Lung (tissue), 11 donors: ENCODE measurements at regions not wholly inside any gene's neighbourhood (a gene's known extent, or its start where the extent isn't known, plus 50 kb on each side); places are given as distances from the start of the nearest gene placed in this dataset.

Experiments used
- ATAC-seq: fragments of 200-7000 bp; cut with Tn5 transposase; one replicate; pipeline ENCODE4 v1.9.1; 2020; ENCODE audit warnings: moderate number of reproducible peaks; ENCODE audit not compliant: insufficient read depth, low FRiP score
- DNase-seq, 3 donors: peaks; one replicate each; pipeline ENCODE4 v3.0.0-alpha.2; 2013 to 2017
- H3K27ac ChIP-seq, 2 donors: one replicate each; pipeline ENCODE4 v1.5.1; 2013; ENCODE audit warnings: mild to moderate bottlenecking in 2 of 2, moderate library complexity in 2 of 2, control low read depth in 1 of 2, inconsistent platforms in 1 of 2, low read depth in 1 of 2, low read length in 1 of 2
- H3K27me3 ChIP-seq, 3 donors: one replicate each; pipeline ENCODE4 v1.5.1; 2013; ENCODE audit warnings: low read length in 2 of 3; ENCODE audit not compliant: control insufficient read depth in 3 of 3, insufficient read depth in 3 of 3
- H3K36me3 ChIP-seq, 4 donors: one replicate each; pipeline ENCODE4 v1.5.1; 2013; ENCODE audit warnings: low read length in 4 of 4, mild to moderate bottlenecking in 1 of 4, moderate library complexity in 1 of 4; ENCODE audit not compliant: control insufficient read depth in 4 of 4, insufficient read depth in 4 of 4
- H3K4me1 ChIP-seq, 5 donors: one replicate each; pipeline ENCODE4 v1.5.1; 2013; ENCODE audit warnings: low read length in 5 of 5, mild to moderate bottlenecking in 2 of 5, moderate library complexity in 1 of 5; ENCODE audit not compliant: control insufficient read depth in 5 of 5, insufficient read depth in 5 of 5
- H3K4me3 ChIP-seq: one replicate; pipeline ENCODE4 v1.5.1; 2013; ENCODE audit warnings: mild to moderate bottlenecking, control low read depth, moderate library complexity
- H3K9ac ChIP-seq, 2 donors: one replicate each; pipeline ENCODE4 v1.5.1; 2013; ENCODE audit warnings: low read length in 2 of 2, control low read depth in 1 of 2; ENCODE audit not compliant: insufficient read depth in 1 of 2
- H3K9me3 ChIP-seq, 4 donors: one replicate each; pipeline ENCODE4 v1.5.1; 2013; ENCODE audit warnings: low read length in 3 of 4, mild to moderate bottlenecking in 1 of 4, moderate library complexity in 1 of 4; ENCODE audit not compliant: control insufficient read depth in 4 of 4, insufficient read depth in 3 of 4
- WGBS, 2 donors: extraction: QIAGEN DNeasy Blood & Tissue Kit; methylation state at CpG; one replicate each; pipeline ENCODE4 v1.1.7; 2013; 5-methylcytosine and 5-hydroxymethylcytosine counted together
- TF ChIP-seq, protein P1 (sequence below): IDR thresholded peaks from 2 replicates; pipeline ENCODE4 v1.5.1; 2012; ENCODE audit warnings: mild to moderate bottlenecking; ENCODE audit errors: control extremely low read depth, extremely low read depth
- donor health status: control.
- donor health status: control.
- donor health status: Bipolar disorder and iron deficiency.
- donor health status: healthy.
- donor health status: DM: yes; HTN: yes; CAD: no.

DNA sequence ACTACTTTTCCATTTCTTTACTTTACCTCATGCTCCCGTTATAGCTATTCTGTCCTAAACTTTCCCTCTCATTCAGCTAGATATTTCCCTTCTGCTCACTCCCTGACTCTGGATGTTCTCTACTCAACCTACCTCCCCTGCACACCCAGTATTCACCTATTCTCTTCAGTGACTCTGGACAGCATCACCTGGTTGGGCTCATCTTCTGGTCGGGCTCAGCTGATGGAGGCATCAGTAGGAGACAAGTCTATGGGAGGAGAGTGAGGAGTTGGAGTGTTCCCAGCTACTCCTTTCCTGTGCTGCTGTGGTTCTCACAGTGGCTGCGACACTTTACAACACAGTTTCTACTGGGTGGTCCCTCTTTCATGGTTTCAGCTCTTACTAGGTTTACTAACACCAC, 493.9 kb downstream of the DMAC1 start:
- H3K27me3 ChIP-seq = peaks cover 0 to 6% (median 0%) of the 10 kb centered on the region in 3 donors
- H3K4me1 ChIP-seq = peaks cover 0 to 1% (median 0%) of the 10 kb centered on the region in 5 donors
- no peaks in the 10 kb centered on the region for H3K36me3 ChIP-seq
- no peak overlapping the region for H3K27ac ChIP-seq
- TF ChIP-seq, protein P1, sequence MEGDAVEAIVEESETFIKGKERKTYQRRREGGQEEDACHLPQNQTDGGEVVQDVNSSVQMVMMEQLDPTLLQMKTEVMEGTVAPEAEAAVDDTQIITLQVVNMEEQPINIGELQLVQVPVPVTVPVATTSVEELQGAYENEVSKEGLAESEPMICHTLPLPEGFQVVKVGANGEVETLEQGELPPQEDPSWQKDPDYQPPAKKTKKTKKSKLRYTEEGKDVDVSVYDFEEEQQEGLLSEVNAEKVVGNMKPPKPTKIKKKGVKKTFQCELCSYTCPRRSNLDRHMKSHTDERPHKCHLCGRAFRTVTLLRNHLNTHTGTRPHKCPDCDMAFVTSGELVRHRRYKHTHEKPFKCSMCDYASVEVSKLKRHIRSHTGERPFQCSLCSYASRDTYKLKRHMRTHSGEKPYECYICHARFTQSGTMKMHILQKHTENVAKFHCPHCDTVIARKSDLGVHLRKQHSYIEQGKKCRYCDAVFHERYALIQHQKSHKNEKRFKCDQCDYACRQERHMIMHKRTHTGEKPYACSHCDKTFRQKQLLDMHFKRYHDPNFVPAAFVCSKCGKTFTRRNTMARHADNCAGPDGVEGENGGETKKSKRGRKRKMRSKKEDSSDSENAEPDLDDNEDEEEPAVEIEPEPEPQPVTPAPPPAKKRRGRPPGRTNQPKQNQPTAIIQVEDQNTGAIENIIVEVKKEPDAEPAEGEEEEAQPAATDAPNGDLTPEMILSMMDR = no peak
- DNase-seq = no peak
- H3K9me3 ChIP-seq = peaks cover 0 to 9% (median 2%) of the 10 kb centered on the region in 4 donors
- no peak overlapping the region for H3K9ac ChIP-seq
- no peak for ATAC-seq
- 92 to 94% methylated on average over 3 of the region's 3 CpGs for WGBS, 2 donors
- no peak overlapping the region for H3K4me3 ChIP-seq

DNA sequence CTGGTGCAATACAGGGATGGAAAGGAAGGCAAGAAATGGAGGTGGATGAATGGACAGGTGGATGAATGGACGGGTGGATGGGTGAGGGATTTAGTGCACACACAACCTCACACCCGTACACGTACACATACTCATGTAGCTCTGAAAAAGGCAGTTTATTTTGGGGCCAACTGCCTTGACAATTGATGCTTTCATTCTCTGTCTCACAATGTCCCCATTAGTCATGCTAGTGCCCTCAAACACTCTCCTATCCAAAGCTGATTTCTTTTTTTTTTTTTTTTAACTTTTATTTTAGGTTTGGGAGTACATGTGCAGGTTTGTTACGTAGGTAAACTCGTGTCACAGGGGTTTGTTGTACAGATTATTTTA, 495.0 kb downstream of the DMAC1 start:
- Histone ChIP-seq H3K4me1 (peaks cover 0 to 1% (median 0%) of the 10 kb centered on the region in 5 donors), H3K36me3 (no peaks in the 10 kb centered on the region), H3K27me3 (peaks cover 0 to 7% (median 0%) of the 10 kb centered on the region in 3 donors), H3K9ac (no peak overlapping the region), H3K9me3 (peaks cover 0 to 5% (median 1%) of the 10 kb centered on the region in 4 donors), H3K27ac (no peak overlapping the region), H3K4me3 (no peak overlapping the region)
- DNase-seq (no peak), ATAC-seq (no peak)
- WGBS, 2 donors = 80 to 88% methylated on average over 5 of the region's 5 CpGs
- TF ChIP-seq, protein P1 = no peak

DNA sequence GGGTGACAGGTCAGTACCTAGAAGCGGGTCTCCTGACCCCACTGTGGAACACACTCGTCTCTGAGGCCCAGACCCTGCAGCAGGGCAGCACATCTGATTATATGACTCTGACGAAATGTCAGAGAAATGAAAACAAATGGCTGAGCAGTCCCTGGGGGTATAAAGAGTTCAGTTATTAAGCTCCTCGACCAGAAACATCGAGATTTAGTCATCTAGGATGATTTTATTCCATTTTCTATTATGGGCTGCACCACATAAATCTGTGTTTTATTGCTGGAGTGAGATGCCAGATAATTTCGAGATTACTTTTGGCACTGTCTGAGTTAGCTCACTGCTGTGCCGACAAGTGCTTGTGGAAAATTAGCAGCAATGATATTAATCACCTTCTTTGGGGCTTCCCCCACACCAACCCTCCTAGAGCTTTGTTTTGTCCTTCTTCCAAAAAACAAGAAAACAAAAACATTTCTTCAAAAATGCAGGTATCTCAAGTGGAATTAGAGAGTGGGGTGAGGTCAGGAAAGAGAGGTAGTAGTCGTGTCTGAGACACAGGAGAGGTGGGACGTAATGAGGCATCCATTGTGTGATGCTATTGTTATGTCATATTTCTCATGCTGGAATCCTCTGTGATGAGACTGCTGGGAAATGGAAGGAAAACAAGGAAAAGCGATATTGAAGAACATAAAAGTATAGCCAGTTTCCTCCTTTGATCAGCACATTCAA, 495.5 kb downstream of the DMAC1 start:
- TF ChIP-seq, protein P1 = no peak
- no peak overlapping the region for H3K4me3 ChIP-seq
- peaks cover 0 to 5% (median 1%) of the 10 kb centered on the region in 4 donors for H3K9me3 ChIP-seq
- H3K27ac ChIP-seq = no peak overlapping the region
- no peaks in the 10 kb centered on the region for H3K36me3 ChIP-seq
- peaks cover 0 to 8% (median 0%) of the 10 kb centered on the region in 3 donors for H3K27me3 ChIP-seq
- no peak overlapping the region for H3K9ac ChIP-seq
- peaks cover 0 to 1% (median 0%) of the 10 kb centered on the region in 5 donors for H3K4me1 ChIP-seq
- ATAC-seq (no peak), DNase-seq (peak in 1 of 3 donors; percentile 15)
- 67 to 80% methylated on average over 10 of the region's 10 CpGs for WGBS, 2 donors
